ENCODE measurements at regions not wholly inside any gene's neighbourhood (a gene's known extent, or its start where the extent isn't known, plus 50 kb on each side); places are given as distances from the start of the nearest gene placed in this dataset.

GRCh38 chr10:25858076-25858475, 76.0 kb upstream of the MYO3A start:
- TF ChIP-seq, protein P1, sequence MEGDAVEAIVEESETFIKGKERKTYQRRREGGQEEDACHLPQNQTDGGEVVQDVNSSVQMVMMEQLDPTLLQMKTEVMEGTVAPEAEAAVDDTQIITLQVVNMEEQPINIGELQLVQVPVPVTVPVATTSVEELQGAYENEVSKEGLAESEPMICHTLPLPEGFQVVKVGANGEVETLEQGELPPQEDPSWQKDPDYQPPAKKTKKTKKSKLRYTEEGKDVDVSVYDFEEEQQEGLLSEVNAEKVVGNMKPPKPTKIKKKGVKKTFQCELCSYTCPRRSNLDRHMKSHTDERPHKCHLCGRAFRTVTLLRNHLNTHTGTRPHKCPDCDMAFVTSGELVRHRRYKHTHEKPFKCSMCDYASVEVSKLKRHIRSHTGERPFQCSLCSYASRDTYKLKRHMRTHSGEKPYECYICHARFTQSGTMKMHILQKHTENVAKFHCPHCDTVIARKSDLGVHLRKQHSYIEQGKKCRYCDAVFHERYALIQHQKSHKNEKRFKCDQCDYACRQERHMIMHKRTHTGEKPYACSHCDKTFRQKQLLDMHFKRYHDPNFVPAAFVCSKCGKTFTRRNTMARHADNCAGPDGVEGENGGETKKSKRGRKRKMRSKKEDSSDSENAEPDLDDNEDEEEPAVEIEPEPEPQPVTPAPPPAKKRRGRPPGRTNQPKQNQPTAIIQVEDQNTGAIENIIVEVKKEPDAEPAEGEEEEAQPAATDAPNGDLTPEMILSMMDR (IDR thresholded peaks at IDR 0.05; ENCODE audit: low read depth, low read length, poor library complexity, severe bottlenecking), result no peak
- TF ChIP-seq EZH2phosphoT487 (IDR thresholded peaks at IDR 0.05; ENCODE audit: borderline replicate concordance, low read length), result no peak

Measured in DOHH2 (cell line).